ENCODE measurements at regions not wholly inside any gene's neighbourhood (a gene's known extent, or its start where the extent isn't known, plus 50 kb on each side); places are given as distances from the start of the nearest gene placed in this dataset.

DNA sequence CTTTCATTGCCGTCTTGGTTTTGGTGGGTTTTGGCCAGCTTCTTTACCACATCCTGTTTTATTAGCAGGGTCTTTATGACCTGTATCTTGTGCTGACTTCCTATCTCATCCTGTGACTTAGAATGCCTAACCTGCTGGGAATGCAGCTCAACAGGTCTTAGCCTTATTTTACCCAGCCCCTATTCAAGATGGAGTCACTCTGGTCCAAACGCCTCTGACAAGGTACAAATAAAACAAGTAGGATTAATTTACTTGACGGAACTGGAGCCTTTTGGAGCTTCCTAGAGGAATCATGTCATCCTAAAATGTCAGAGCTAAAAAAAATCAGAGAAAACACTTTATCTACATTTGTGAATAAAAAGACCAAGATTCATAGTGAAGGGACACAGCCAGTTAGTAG is 66.2 kb upstream of the ATXN3L start:
- H3K27me3 Mint-ChIP-seq (ENCODE audit: low read depth) = no peaks in the 10 kb centered on the region
- POLR2A ChIA-PET = no interaction called here
- no peak for ATAC-seq

GRCh38 chrX:13383907-13384306 is 64.1 kb upstream of the ATXN3L start:
- Mint-ChIP-seq H3K9me3 (no peaks in the 10 kb centered on the region), H3K27ac (no peak overlapping the region; the same call in 1 of the 2 replicates), H3K4me3 (no peak overlapping the region), H3K27me3 (ENCODE audit: low read depth) (no peaks in the 10 kb centered on the region), H3K4me1 (peaks cover 26% of the 10 kb centered on the region), H3K36me3 (no peaks in the 10 kb centered on the region)
- CTCF ChIA-PET = no interaction called here
- ATAC-seq = no peak
- POLR2A ChIA-PET = no interaction called here
- DNase-seq (ENCODE audit: low spot score) = no peak
- TF ChIP-seq NFATC4 (CRISPR knock-in tag; IDR thresholded peaks at IDR 0.05) (no peak), ESRRA (CRISPR knock-in tag; IDR thresholded peaks at IDR 0.05; ENCODE audit: borderline replicate concordance) (no peak), HMGXB4 (CRISPR knock-in tag; IDR thresholded peaks at IDR 0.05) (no peak), SMAD3 (CRISPR knock-in tag; IDR thresholded peaks at IDR 0.05; ENCODE audit: borderline replicate concordance) (no peak), ZNF671 (CRISPR knock-in tag; IDR thresholded peaks at IDR 0.05) (no peak), ATF1 (CRISPR knock-in tag; IDR thresholded peaks at IDR 0.05) (no peak), CDX4 (CRISPR knock-in tag; IDR thresholded peaks at IDR 0.05; ENCODE audit: borderline replicate concordance) (no peak)
- TF ChIP-seq, protein P1, sequence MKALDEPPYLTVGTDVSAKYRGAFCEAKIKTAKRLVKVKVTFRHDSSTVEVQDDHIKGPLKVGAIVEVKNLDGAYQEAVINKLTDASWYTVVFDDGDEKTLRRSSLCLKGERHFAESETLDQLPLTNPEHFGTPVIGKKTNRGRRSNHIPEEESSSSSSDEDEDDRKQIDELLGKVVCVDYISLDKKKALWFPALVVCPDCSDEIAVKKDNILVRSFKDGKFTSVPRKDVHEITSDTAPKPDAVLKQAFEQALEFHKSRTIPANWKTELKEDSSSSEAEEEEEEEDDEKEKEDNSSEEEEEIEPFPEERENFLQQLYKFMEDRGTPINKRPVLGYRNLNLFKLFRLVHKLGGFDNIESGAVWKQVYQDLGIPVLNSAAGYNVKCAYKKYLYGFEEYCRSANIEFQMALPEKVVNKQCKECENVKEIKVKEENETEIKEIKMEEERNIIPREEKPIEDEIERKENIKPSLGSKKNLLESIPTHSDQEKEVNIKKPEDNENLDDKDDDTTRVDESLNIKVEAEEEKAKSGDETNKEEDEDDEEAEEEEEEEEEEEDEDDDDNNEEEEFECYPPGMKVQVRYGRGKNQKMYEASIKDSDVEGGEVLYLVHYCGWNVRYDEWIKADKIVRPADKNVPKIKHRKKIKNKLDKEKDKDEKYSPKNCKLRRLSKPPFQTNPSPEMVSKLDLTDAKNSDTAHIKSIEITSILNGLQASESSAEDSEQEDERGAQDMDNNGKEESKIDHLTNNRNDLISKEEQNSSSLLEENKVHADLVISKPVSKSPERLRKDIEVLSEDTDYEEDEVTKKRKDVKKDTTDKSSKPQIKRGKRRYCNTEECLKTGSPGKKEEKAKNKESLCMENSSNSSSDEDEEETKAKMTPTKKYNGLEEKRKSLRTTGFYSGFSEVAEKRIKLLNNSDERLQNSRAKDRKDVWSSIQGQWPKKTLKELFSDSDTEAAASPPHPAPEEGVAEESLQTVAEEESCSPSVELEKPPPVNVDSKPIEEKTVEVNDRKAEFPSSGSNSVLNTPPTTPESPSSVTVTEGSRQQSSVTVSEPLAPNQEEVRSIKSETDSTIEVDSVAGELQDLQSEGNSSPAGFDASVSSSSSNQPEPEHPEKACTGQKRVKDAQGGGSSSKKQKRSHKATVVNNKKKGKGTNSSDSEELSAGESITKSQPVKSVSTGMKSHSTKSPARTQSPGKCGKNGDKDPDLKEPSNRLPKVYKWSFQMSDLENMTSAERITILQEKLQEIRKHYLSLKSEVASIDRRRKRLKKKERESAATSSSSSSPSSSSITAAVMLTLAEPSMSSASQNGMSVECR (CRISPR knock-in tag; IDR thresholded peaks at IDR 0.05; ENCODE audit: borderline replicate concordance) = no peak
- TF ChIP-seq, protein P2, sequence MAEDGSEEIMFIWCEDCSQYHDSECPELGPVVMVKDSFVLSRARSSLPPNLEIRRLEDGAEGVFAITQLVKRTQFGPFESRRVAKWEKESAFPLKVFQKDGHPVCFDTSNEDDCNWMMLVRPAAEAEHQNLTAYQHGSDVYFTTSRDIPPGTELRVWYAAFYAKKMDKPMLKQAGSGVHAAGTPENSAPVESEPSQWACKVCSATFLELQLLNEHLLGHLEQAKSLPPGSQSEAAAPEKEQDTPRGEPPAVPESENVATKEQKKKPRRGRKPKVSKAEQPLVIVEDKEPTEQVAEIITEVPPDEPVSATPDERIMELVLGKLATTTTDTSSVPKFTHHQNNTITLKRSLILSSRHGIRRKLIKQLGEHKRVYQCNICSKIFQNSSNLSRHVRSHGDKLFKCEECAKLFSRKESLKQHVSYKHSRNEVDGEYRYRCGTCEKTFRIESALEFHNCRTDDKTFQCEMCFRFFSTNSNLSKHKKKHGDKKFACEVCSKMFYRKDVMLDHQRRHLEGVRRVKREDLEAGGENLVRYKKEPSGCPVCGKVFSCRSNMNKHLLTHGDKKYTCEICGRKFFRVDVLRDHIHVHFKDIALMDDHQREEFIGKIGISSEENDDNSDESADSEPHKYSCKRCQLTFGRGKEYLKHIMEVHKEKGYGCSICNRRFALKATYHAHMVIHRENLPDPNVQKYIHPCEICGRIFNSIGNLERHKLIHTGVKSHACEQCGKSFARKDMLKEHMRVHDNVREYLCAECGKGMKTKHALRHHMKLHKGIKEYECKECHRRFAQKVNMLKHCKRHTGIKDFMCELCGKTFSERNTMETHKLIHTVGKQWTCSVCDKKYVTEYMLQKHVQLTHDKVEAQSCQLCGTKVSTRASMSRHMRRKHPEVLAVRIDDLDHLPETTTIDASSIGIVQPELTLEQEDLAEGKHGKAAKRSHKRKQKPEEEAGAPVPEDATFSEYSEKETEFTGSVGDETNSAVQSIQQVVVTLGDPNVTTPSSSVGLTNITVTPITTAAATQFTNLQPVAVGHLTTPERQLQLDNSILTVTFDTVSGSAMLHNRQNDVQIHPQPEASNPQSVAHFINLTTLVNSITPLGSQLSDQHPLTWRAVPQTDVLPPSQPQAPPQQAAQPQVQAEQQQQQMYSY (CRISPR knock-in tag; IDR thresholded peaks at IDR 0.05) = no peak

More for the DNA sequence above, 66.2 kb upstream of the ATXN3L start:
- Mint-ChIP-seq H3K36me3 (0 out of 2 replicates have a peak, but pooled peaks cover 5% of the 10 kb centered on the region), H3K4me1 (peaks cover 28% of the 10 kb centered on the region), H3K27ac (no peak overlapping the region), H3K4me3 (no peak overlapping the region), H3K9me3 (peaks cover 9% of the 10 kb centered on the region)
- TF ChIP-seq, protein P2 (CRISPR knock-in tag; IDR thresholded peaks at IDR 0.05) = no peak
- TF ChIP-seq, protein P3, sequence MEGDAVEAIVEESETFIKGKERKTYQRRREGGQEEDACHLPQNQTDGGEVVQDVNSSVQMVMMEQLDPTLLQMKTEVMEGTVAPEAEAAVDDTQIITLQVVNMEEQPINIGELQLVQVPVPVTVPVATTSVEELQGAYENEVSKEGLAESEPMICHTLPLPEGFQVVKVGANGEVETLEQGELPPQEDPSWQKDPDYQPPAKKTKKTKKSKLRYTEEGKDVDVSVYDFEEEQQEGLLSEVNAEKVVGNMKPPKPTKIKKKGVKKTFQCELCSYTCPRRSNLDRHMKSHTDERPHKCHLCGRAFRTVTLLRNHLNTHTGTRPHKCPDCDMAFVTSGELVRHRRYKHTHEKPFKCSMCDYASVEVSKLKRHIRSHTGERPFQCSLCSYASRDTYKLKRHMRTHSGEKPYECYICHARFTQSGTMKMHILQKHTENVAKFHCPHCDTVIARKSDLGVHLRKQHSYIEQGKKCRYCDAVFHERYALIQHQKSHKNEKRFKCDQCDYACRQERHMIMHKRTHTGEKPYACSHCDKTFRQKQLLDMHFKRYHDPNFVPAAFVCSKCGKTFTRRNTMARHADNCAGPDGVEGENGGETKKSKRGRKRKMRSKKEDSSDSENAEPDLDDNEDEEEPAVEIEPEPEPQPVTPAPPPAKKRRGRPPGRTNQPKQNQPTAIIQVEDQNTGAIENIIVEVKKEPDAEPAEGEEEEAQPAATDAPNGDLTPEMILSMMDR (IDR thresholded peaks at IDR 0.05) = no peak
- TF ChIP-seq NR3C1 (CRISPR knock-in tag; conservative IDR thresholded peaks at IDR 0.05; ENCODE audit: low read depth) = no peak
- TF ChIP-seq OVOL2 (CRISPR knock-in tag; IDR thresholded peaks at IDR 0.05; ENCODE audit: borderline replicate concordance) = no peak
- no peak for TF ChIP-seq CDX4 (CRISPR knock-in tag; IDR thresholded peaks at IDR 0.05; ENCODE audit: borderline replicate concordance)
- CTCF ChIA-PET = no interaction called here
- DNase-seq (ENCODE audit: low spot score) = no peak
